GM12892 (cell line): ENCODE measurements at regions not wholly inside any gene's neighbourhood (a gene's known extent, or its start where the extent isn't known, plus 50 kb on each side); places are given as distances from the start of the nearest gene placed in this dataset.

Source experiments
- POLR2A ChIP-seq: IDR thresholded peaks from 2 replicates; pipeline ENCODE4 v1.6.1; 2011; ENCODE audit warnings: low read depth, low read length, control low read depth
- POLR2AphosphoS5 ChIP-seq: IDR thresholded peaks from 2 replicates; pipeline ENCODE4 v1.6.1; 2011; ENCODE audit warnings: low read depth, low read length, control low read depth
- TAF1 ChIP-seq: IDR thresholded peaks from 2 replicates; pipeline ENCODE4 v1.6.1; 2011; ENCODE audit warnings: low read depth, mild to moderate bottlenecking, control low read depth, low read length, borderline replicate concordance

GRCh38 chr21:25493722-25494121 is 113.6 kb downstream of the MRPL39 start:
- TF ChIP-seq POLR2A: no peak
- no peak for TF ChIP-seq POLR2AphosphoS5
- no peak for TF ChIP-seq TAF1
